HepG2 (cell line): ENCODE measurements at regions not wholly inside any gene's neighbourhood (a gene's known extent, or its start where the extent isn't known, plus 50 kb on each side); places are given as distances from the start of the nearest gene placed in this dataset.

Source experiments
- ATAC-seq: fragments of 200-7000 bp; cut with Tn5 transposase; 3 replicates; pipeline ENCODE4 v1.9.1; 2020; ENCODE audit warnings: mild to moderate bottlenecking, moderate library complexity
- BruUV-seq: library from RNA; stranded (reverse); fragments of 400-500 nt; replicated peaks from 2 replicates; lab custom pipeline; 2021; lab: Mats Ljungman, UMichigan
- CTCF ChIA-PET: fragments of 300-600 bp; formaldehyde crosslinking; extraction: SDS; loops from one replicate; lab custom pipeline; 2021; ENCODE audit warnings: low total read pairs, inconsistent platforms, low intra/inter-chr PET ratio; lab: Yijun Ruan, JAX
- POLR2A ChIA-PET: fragments of 350-600 bp; sonication (Branson Sonifier 250); formaldehyde crosslinking; loops from one replicate; lab custom pipeline; 2020; ENCODE audit warnings: antibody characterized with exemption, inconsistent platforms; lab: Yijun Ruan, JAX
- DNase-seq: peaks from one replicate; pipeline ENCODE4 v3.0.0-alpha.2; 2015; ENCODE audit warnings: low spot score
- FAIRE-seq: peaks from 3 replicates; lab custom pipeline; 2011; peaks lifted over from hg19 to GRCh38; lab: Jason Lieb, UNC
- H2AFZ ChIP-seq: one replicate; pipeline ENCODE4 v1.6.1; 2011; ENCODE audit warnings: low read length, inconsistent platforms
- H3K27ac ChIP-seq: fragments of 300-600 bp; 3 replicates; pipeline ENCODE4 v1.8.0; 2011; ENCODE audit warnings: mixed run types, mild to moderate bottlenecking, mixed read lengths, low read length, inconsistent platforms; ENCODE audit not compliant: insufficient read depth; ENCODE audit errors: extremely low read length
- H3K27me3 ChIP-seq, 2 experiments: fragments of 200-600 bp in 1 of 2; 2 replicates in 1 of 2; 3 replicates in 1 of 2; pipeline versions ENCODE4 v1.6.0 to v1.8.0; 2011; ENCODE audit warnings: low read length in 2 of 2, mild to moderate bottlenecking in 2 of 2, moderate library complexity in 2 of 2, inconsistent platforms in 1 of 2; ENCODE audit not compliant: insufficient read depth in 2 of 2, control insufficient read depth in 1 of 2
- H3K36me3 ChIP-seq, 2 experiments: fragments of 200-600 bp in 1 of 2; replicated peaks in 1 of 2; 2 replicates in 1 of 2; 3 replicates in 1 of 2; pipeline versions ENCODE4 v1.5.1 to v1.8.0; 2011; ENCODE audit warnings: low read length in 2 of 2, inconsistent platforms in 1 of 2; ENCODE audit not compliant: insufficient read depth in 2 of 2, control insufficient read depth in 1 of 2
- H3K4me1 ChIP-seq: 2 replicates; pipeline ENCODE4 v1.5.1; 2012; ENCODE audit warnings: low read length, inconsistent platforms; ENCODE audit not compliant: insufficient read depth
- H3K4me2 ChIP-seq: 2 replicates; pipeline ENCODE4 v1.6.0; 2011; ENCODE audit warnings: low read depth, low read length, inconsistent platforms
- H3K4me3 ChIP-seq, 3 experiments: fragments of 200-600 bp in 1 of 3; sonication (generic), shearing (Covaris generic) in 1 of 3; replicated peaks in 1 of 3; 2 replicates each; pipeline ENCODE4 v1.5.1; 2011 to 2016; ENCODE audit warnings: low read length in 3 of 3, inconsistent platforms in 2 of 3, low read depth in 2 of 3, mild to moderate bottlenecking in 2 of 3, control low read depth in 1 of 3, mixed read lengths in 1 of 3; ENCODE audit not compliant: insufficient read depth in 1 of 3
- H3K79me2 ChIP-seq: one replicate; pipeline ENCODE4 v1.6.1; 2011; ENCODE audit warnings: low read length, inconsistent platforms; ENCODE audit not compliant: insufficient read depth
- H3K9ac ChIP-seq: 2 replicates; pipeline ENCODE4 v1.6.0; 2011; ENCODE audit warnings: mild to moderate bottlenecking, low read depth, low read length, inconsistent platforms; ENCODE audit not compliant: insufficient read depth
- H3K9me3 ChIP-seq: 2 replicates; pipeline ENCODE4 v1.5.1; 2012; ENCODE audit warnings: mild to moderate bottlenecking, low read length
- H4K20me1 ChIP-seq: 2 replicates; pipeline ENCODE4 v1.6.0; 2011; ENCODE audit warnings: inconsistent platforms, mild to moderate bottlenecking, low read length, moderate library complexity; ENCODE audit not compliant: insufficient read depth
- HIVEP1 ChIP-seq: sonication (generic); formaldehyde crosslinking; IDR thresholded peaks from 2 replicates; pipeline ENCODE4 v1.4.0; 2020; ENCODE audit warnings: mild to moderate bottlenecking, missing genetic modification reagents
- IRX3 ChIP-seq: sonication (generic); formaldehyde crosslinking; IDR thresholded peaks from 2 replicates; pipeline ENCODE4 v1.8.1; 2023; ENCODE audit warnings: mild to moderate bottlenecking, low read depth, missing genetic modification reagents, borderline replicate concordance
- KLF13 ChIP-seq: sonication (generic); formaldehyde crosslinking; IDR thresholded peaks from 2 replicates; pipeline ENCODE4 v1.4.0; 2020; ENCODE audit warnings: mild to moderate bottlenecking, missing genetic modification reagents
- NR3C1 ChIP-seq: sonication (generic); formaldehyde crosslinking; IDR thresholded peaks from 2 replicates; pipeline ENCODE4 v1.4.0; 2020; ENCODE audit warnings: missing genetic modification reagents
- PCBP1 ChIP-seq: fragments of 200-400 bp; formaldehyde crosslinking; IDR thresholded peaks from 2 replicates; pipeline ENCODE4 v1.6.1; 2017; ENCODE audit warnings: mild to moderate bottlenecking, low read depth, low read length, borderline replicate concordance
- RAD51 ChIP-seq: fragments of 450-650 bp; IDR thresholded peaks from 2 replicates; pipeline ENCODE4 v1.6.1; 2016; ENCODE audit warnings: borderline replicate concordance
- SOX13 ChIP-seq, 3 experiments: fragments of 450-650 bp in 1 of 3; sonication (generic) in 1 of 3; formaldehyde crosslinking in 1 of 3; IDR thresholded peaks in 2 of 3; conservative IDR thresholded peaks in 1 of 3; 2 replicates each; pipeline versions ENCODE4 v1.5.0 to v1.6.1; 2016 to 2020; ENCODE audit warnings: antibody characterized with exemption in 1 of 3, mild to moderate bottlenecking in 1 of 3, missing compliant biosample characterization in 1 of 3, missing genetic modification reagents in 1 of 3, moderate library complexity in 1 of 3
- SOX5 ChIP-seq: IDR thresholded peaks from 2 replicates; pipeline ENCODE4 v1.6.1; 2016; ENCODE audit warnings: borderline replicate concordance
- TP53 ChIP-seq: sonication (generic); formaldehyde crosslinking; conservative IDR thresholded peaks from 2 replicates; pipeline ENCODE4 v1.4.0; 2020; ENCODE audit warnings: missing genetic modification reagents
- ZNF17 ChIP-seq: sonication (generic); formaldehyde crosslinking; IDR thresholded peaks from 2 replicates; pipeline ENCODE4 v1.5.0; 2020; ENCODE audit warnings: mild to moderate bottlenecking, missing genetic modification reagents
- ZNF235 ChIP-seq: sonication (generic); formaldehyde crosslinking; IDR thresholded peaks from 2 replicates; pipeline ENCODE4 v1.8.1; 2023; ENCODE audit warnings: mild to moderate bottlenecking, missing genetic modification reagents, borderline replicate concordance
- ZNF260 ChIP-seq: sonication (generic); formaldehyde crosslinking; IDR thresholded peaks from 2 replicates; pipeline ENCODE4 v1.4.0; 2020; ENCODE audit warnings: missing genetic modification reagents, low read depth, mild to moderate bottlenecking, borderline replicate concordance
- ZNF605 ChIP-seq: sonication (generic); formaldehyde crosslinking; IDR thresholded peaks from 2 replicates; pipeline ENCODE4 v1.8.0; 2022; ENCODE audit warnings: mild to moderate bottlenecking, missing genetic modification reagents
- ZNF83 ChIP-seq: sonication (generic); formaldehyde crosslinking; IDR thresholded peaks from 2 replicates; pipeline ENCODE4 v1.4.0; 2020; ENCODE audit warnings: missing genetic modification reagents, mild to moderate bottlenecking, borderline replicate concordance
- WGBS: methylation state at CpG from one replicate; pipeline ENCODE4 v1.1.6; 2017; ENCODE audit warnings: low lambda C conversion rate; 5-methylcytosine and 5-hydroxymethylcytosine counted together
- in situ Hi-C: cut with HindIII; loops from 2 replicates; pipeline ENCODE4 v1.10.0; 2017; ENCODE audit warnings: low pct_unique_long_range_greater_than_20kb; ENCODE audit not compliant: extremely low pct_ligation_motif_present
- intact Hi-C: fragments of 100-400 bp; cut with micrococcal nuclease; formaldehyde crosslinking; loops from one replicate; pipeline ENCODE4 v1.10.0; 2022; ENCODE audit not compliant: unreplicated experiment
- TF ChIP-seq, protein P1 (sequence below): sonication (generic); formaldehyde crosslinking; IDR thresholded peaks from 2 replicates; pipeline ENCODE4 v1.4.0; 2020; ENCODE audit warnings: missing genetic modification reagents
- TF ChIP-seq, protein P2 (sequence below): sonication (generic); formaldehyde crosslinking; IDR thresholded peaks from 2 replicates; pipeline ENCODE4 v1.4.0; 2020; ENCODE audit warnings: missing genetic modification reagents, borderline replicate concordance

DNA sequence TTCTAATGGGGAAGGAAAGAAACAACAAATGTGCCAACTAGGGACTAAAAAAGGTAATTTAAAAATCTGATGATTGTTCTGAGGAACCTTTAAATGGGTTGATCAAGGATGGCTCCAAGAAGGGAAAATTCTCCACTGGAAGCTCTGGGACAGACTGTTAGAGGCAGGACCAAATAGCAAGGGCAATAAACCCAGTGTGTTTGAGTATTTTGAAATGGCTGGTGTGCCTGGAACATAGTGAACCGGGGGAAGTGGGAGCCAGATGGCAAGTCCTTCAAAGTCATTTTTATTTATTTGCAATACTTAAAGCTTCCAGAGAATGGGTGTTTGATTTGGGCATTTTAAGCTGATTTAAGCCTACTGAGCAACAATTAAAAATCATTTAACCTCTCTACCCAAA lies 587.7 kb upstream of the MEF2C start:
- no peak overlapping the region for H3K4me2 ChIP-seq
- ChIA-PET CTCF (no interaction called here), POLR2A (no interaction called here)
- BruUV-seq = no TSS peak
- no peak overlapping the region for H3K4me3 ChIP-seq
- H3K4me1 ChIP-seq = no peaks in the 10 kb centered on the region
- H3K9me3 ChIP-seq = no peaks in the 10 kb centered on the region
- ATAC-seq = no peak
- no peaks in the 10 kb centered on the region for H3K79me2 ChIP-seq
- no peak overlapping the region for H3K27ac ChIP-seq
- H3K9ac ChIP-seq = no peak overlapping the region
- no peaks in the 10 kb centered on the region for H3K36me3 ChIP-seq
- no peak for FAIRE-seq
- in situ Hi-C loops = no loop called here
- no peak for DNase-seq
- no peaks in the 10 kb centered on the region for H3K27me3 ChIP-seq
- H4K20me1 ChIP-seq = no peaks in the 10 kb centered on the region
- intact Hi-C loops = no loop called here
- no peak overlapping the region for H2AFZ ChIP-seq
- 7% methylated on average over 1 of the region's 1 CpG for WGBS
- no peak for TF ChIP-seq TP53 (CRISPR knock-in tag)
- no peak for TF ChIP-seq KLF13 (CRISPR knock-in tag)
- TF ChIP-seq ZNF260 (CRISPR knock-in tag) = no peak
- TF ChIP-seq HIVEP1 (CRISPR knock-in tag) = no peak
- TF ChIP-seq RAD51 = no peak
- TF ChIP-seq ZNF605 (CRISPR knock-in tag) = no peak
- TF ChIP-seq, protein P1, sequence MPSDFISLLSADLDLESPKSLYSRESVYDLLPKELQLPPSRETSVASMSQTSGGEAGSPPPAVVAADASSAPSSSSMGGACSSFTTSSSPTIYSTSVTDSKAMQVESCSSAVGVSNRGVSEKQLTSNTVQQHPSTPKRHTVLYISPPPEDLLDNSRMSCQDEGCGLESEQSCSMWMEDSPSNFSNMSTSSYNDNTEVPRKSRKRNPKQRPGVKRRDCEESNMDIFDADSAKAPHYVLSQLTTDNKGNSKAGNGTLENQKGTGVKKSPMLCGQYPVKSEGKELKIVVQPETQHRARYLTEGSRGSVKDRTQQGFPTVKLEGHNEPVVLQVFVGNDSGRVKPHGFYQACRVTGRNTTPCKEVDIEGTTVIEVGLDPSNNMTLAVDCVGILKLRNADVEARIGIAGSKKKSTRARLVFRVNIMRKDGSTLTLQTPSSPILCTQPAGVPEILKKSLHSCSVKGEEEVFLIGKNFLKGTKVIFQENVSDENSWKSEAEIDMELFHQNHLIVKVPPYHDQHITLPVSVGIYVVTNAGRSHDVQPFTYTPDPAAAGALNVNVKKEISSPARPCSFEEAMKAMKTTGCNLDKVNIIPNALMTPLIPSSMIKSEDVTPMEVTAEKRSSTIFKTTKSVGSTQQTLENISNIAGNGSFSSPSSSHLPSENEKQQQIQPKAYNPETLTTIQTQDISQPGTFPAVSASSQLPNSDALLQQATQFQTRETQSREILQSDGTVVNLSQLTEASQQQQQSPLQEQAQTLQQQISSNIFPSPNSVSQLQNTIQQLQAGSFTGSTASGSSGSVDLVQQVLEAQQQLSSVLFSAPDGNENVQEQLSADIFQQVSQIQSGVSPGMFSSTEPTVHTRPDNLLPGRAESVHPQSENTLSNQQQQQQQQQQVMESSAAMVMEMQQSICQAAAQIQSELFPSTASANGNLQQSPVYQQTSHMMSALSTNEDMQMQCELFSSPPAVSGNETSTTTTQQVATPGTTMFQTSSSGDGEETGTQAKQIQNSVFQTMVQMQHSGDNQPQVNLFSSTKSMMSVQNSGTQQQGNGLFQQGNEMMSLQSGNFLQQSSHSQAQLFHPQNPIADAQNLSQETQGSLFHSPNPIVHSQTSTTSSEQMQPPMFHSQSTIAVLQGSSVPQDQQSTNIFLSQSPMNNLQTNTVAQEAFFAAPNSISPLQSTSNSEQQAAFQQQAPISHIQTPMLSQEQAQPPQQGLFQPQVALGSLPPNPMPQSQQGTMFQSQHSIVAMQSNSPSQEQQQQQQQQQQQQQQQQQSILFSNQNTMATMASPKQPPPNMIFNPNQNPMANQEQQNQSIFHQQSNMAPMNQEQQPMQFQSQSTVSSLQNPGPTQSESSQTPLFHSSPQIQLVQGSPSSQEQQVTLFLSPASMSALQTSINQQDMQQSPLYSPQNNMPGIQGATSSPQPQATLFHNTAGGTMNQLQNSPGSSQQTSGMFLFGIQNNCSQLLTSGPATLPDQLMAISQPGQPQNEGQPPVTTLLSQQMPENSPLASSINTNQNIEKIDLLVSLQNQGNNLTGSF (CRISPR knock-in tag) = no peak
- TF ChIP-seq ZNF83 = no peak
- no peak for TF ChIP-seq SOX13 (IDR thresholded peaks at IDR 0.05)
- TF ChIP-seq SOX13 (CRISPR knock-in tag; conservative IDR thresholded peaks at IDR 0.05 in 1 of 2, IDR thresholded peaks at IDR 0.05 in 1 of 2) = no peak
- no peak for TF ChIP-seq SOX5 (CRISPR knock-in tag)
- TF ChIP-seq, protein P2, sequence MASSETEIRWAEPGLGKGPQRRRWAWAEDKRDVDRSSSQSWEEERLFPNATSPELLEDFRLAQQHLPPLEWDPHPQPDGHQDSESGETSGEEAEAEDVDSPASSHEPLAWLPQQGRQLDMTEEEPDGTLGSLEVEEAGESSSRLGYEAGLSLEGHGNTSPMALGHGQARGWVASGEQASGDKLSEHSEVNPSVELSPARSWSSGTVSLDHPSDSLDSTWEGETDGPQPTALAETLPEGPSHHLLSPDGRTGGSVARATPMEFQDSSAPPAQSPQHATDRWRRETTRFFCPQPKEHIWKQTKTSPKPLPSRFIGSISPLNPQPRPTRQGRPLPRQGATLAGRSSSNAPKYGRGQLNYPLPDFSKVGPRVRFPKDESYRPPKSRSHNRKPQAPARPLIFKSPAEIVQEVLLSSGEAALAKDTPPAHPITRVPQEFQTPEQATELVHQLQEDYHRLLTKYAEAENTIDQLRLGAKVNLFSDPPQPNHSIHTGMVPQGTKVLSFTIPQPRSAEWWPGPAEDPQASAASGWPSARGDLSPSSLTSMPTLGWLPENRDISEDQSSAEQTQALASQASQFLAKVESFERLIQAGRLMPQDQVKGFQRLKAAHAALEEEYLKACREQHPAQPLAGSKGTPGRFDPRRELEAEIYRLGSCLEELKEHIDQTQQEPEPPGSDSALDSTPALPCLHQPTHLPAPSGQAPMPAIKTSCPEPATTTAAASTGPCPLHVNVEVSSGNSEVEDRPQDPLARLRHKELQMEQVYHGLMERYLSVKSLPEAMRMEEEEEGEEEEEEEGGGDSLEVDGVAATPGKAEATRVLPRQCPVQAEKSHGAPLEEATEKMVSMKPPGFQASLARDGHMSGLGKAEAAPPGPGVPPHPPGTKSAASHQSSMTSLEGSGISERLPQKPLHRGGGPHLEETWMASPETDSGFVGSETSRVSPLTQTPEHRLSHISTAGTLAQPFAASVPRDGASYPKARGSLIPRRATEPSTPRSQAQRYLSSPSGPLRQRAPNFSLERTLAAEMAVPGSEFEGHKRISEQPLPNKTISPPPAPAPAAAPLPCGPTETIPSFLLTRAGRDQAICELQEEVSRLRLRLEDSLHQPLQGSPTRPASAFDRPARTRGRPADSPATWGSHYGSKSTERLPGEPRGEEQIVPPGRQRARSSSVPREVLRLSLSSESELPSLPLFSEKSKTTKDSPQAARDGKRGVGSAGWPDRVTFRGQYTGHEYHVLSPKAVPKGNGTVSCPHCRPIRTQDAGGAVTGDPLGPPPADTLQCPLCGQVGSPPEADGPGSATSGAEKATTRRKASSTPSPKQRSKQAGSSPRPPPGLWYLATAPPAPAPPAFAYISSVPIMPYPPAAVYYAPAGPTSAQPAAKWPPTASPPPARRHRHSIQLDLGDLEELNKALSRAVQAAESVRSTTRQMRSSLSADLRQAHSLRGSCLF = no peak
- TF ChIP-seq NR3C1 = no peak
- no peak for TF ChIP-seq ZNF235 (CRISPR knock-in tag)
- TF ChIP-seq IRX3 (CRISPR knock-in tag) = no peak
- TF ChIP-seq ZNF17 = no peak
- TF ChIP-seq PCBP1 = no peak
